GM12875 (cell line): ENCODE measurements at regions not wholly inside any gene's neighbourhood (a gene's known extent, or its start where the extent isn't known, plus 50 kb on each side); places are given as distances from the start of the nearest gene placed in this dataset.

Source experiments
- H3K4me3 ChIP-seq: one replicate; pipeline ENCODE4 v1.5.1; 2011; ENCODE audit warnings: low read depth, low read length, control low read depth
- TF ChIP-seq, protein P1 (sequence below): IDR thresholded peaks from 2 replicates; pipeline ENCODE4 v1.5.1; 2011; ENCODE audit warnings: low read depth, mild to moderate bottlenecking, control low read depth, inconsistent platforms, low read length, moderate library complexity, borderline replicate concordance; ENCODE audit not compliant: insufficient read depth

DNA sequence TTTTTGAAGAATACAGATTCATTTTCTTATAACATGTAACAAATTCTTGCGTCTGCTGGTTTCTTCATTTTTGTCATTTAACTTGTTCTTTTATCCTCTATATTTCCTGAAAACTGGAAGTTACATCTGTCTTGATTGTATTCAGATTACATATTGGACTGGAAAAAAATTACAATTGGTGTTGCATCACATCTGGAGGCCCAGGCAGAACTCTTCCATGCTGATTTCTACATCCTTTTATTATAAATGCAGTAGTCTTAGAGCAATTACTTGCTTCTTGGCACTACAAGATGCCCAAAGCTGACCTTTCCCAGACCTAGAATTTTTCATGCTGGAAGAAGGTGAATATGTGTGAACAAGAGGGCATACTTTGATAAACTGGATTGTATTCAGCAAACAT lies 460.9 kb upstream of the CNTNAP2 start:
- no peak overlapping the region for H3K4me3 ChIP-seq
- TF ChIP-seq, protein P1, sequence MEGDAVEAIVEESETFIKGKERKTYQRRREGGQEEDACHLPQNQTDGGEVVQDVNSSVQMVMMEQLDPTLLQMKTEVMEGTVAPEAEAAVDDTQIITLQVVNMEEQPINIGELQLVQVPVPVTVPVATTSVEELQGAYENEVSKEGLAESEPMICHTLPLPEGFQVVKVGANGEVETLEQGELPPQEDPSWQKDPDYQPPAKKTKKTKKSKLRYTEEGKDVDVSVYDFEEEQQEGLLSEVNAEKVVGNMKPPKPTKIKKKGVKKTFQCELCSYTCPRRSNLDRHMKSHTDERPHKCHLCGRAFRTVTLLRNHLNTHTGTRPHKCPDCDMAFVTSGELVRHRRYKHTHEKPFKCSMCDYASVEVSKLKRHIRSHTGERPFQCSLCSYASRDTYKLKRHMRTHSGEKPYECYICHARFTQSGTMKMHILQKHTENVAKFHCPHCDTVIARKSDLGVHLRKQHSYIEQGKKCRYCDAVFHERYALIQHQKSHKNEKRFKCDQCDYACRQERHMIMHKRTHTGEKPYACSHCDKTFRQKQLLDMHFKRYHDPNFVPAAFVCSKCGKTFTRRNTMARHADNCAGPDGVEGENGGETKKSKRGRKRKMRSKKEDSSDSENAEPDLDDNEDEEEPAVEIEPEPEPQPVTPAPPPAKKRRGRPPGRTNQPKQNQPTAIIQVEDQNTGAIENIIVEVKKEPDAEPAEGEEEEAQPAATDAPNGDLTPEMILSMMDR = no peak

DNA sequence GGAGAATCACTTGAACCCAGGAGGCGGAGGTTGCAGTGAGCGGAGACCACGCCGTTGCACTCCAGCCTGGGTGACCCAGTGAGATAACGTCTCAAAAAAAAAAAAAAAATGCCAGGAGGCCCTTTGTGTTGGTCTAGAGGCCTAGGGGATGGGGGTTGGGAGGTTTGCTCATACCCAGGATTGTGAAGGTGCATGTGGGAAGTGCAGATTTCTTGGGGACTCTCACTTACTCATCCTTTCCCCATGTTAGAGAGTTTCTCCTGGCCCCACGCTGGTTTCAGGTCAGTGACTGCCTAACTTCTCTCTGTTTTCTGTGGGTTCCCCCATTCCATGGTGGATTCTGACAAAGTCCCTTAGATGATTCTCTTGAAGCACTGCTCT lies 471.5 kb upstream of the CNTNAP2 start:
- TF ChIP-seq, protein P1 = no peak
- H3K4me3 ChIP-seq = no peak overlapping the region

DNA sequence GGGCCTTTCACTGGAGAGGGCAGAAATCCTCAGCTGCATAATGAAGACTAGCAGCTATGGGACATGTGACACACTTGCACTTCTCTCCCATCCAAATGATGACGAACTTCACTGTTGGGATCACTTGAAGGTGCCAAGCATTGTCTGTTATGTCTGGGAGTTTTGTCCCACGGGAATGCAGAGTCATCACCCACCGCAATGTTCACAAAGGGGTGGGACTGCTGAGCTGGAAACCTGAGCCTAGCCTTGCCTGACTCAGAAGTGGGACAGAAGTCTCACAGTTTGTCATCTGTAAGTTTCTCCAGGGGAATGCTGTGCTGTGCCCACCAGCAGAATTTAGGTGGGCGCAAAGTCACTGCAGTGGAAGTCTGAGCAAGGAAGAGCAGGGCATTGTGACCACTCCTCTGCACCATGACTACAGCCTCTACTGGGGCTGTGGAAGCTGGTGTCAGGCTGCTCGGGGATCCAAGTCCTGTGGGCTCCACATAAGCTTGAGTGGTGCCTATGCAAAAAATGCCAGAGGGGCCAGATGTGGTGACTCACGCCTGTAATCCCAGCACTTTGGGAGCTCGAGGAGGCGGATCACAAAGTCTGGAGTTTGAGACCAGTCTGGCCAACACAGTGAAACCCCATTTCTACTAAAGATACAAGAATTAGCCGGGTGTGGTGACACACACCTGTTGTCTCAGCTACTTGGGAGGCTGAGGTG lies 472.0 kb upstream of the CNTNAP2 start:
- TF ChIP-seq, protein P1 = no peak
- no peak overlapping the region for H3K4me3 ChIP-seq

DNA sequence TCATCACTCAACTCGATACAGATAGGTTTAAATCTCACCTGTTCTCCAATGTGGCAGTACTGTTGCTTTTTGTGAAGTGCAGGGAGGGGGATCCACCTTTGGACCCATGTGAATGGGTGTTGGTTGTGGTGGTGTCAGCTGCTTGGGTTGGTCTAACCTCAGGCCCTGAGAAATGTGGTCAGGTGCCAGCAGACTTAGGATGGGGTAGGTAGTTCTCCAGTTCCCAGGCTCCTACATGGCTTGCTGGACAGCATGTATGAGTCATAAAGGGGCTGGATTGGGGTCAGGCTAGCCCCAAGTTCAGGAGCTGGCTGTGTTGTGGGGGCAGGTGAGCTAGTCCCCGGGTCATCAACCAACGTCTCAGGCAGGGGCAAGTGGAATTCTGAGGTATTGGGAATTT lies 472.6 kb upstream of the CNTNAP2 start:
- TF ChIP-seq, protein P1 = no peak

DNA sequence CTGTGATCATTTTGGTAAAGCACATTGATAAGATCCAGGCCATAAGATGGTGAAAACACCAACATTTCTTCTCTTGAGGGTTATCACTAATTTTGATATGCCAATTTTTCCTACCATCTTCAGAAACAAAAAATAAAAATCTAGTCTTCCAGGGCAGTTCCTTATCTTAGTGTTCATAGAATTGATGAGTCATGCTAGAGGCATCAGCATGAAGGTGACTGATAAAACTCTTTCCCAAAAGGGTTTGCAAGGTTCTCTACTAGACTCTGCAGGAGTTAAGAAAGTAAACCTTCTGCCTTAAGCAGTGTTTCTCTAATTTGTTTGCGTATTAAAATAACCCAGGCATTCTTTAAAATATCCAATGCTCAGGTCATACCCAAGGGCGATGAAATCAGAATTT lies 483.1 kb upstream of the CNTNAP2 start:
- TF ChIP-seq, protein P1 = no peak
- no peak overlapping the region for H3K4me3 ChIP-seq

More for the DNA sequence above, 472.6 kb upstream of the CNTNAP2 start:
- H3K4me3 ChIP-seq = no peak overlapping the region

DNA sequence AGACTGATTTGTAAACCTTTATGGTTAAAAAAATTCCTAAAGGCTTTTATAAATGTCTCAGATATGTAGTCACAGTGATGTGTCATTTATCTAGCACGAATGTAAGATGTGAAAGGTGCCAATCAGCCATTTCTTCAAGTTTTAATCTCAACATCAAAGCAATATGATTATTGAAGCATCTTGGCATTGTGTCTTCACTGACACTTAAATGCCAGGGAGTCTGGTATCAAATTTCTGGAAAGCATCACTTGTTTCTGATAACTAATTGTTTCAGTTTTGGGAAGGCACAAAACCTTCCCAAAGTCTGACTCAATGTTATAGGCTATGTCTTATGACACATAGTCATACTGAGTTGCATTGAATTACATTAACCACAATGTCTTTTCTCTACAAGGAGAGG lies 492.0 kb upstream of the CNTNAP2 start:
- TF ChIP-seq, protein P1 = no peak
- H3K4me3 ChIP-seq = no peak overlapping the region

DNA sequence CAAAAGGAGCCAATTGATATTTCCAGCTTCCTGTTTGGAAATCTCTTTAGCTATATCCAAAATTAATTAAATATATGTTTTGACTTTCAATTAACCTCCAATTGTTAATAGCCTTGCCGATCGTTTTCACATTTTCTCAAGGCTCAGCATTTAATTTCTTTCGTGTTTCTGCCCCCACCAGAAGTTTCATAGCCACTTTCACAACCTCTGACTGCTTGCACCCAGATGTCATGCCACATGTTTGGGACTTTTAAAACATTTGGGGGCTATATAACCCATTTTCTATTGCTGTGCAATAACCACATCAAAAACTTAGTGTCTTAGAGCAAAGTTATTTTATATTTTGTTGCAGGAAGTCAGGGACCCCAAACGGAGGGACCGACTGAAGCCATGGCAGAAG lies 510.6 kb upstream of the CNTNAP2 start:
- TF ChIP-seq, protein P1 = no peak
- no peak overlapping the region for H3K4me3 ChIP-seq
